Mesodermal cell (in vitro differentiated cells): ENCODE measurements at regions not wholly inside any gene's neighbourhood (a gene's known extent, or its start where the extent isn't known, plus 50 kb on each side); places are given as distances from the start of the nearest gene placed in this dataset.
"Not testable (repeated sequence)": the region's sequence is repeated elsewhere in the genome, so short reads cannot be mapped to it uniquely, and the experiment has no call there.

Source experiments
- H3K27ac ChIP-seq: 2 replicates; pipeline ENCODE4 v1.7.0; 2013; ENCODE audit warnings: mild to moderate bottlenecking, low read depth, low read length, moderate library complexity; ENCODE audit not compliant: severe bottlenecking
- H3K36me3 ChIP-seq: 2 replicates; pipeline ENCODE4 v1.7.1; 2013; ENCODE audit warnings: mild to moderate bottlenecking, low read length, moderate library complexity; ENCODE audit not compliant: control insufficient read depth, insufficient read depth
- H3K4me1 ChIP-seq: one replicate; pipeline ENCODE4 v1.7.1; 2013; ENCODE audit warnings: mild to moderate bottlenecking, low read length; ENCODE audit not compliant: insufficient read depth, control insufficient read depth, poor library complexity, severe bottlenecking
- H3K4me3 ChIP-seq: 2 replicates; pipeline ENCODE4 v1.7.0; 2013; ENCODE audit warnings: low read length, control low read depth, mild to moderate bottlenecking; ENCODE audit not compliant: insufficient read depth, poor library complexity, severe bottlenecking; ENCODE audit errors: extremely low read depth
- H3K9me3 ChIP-seq: 2 replicates; pipeline ENCODE4 v1.7.1; 2013; ENCODE audit warnings: mild to moderate bottlenecking, low read length, moderate library complexity; ENCODE audit not compliant: control insufficient read depth
- WGBS, 2 experiments: methylation state at CpG; one replicate each; pipeline ENCODE4 v1.1.5; 2013; ENCODE audit warnings: missing lambda C conversion rate in 2 of 2; ENCODE audit not compliant: insufficient coverage in 2 of 2; 5-methylcytosine and 5-hydroxymethylcytosine counted together

DNA sequence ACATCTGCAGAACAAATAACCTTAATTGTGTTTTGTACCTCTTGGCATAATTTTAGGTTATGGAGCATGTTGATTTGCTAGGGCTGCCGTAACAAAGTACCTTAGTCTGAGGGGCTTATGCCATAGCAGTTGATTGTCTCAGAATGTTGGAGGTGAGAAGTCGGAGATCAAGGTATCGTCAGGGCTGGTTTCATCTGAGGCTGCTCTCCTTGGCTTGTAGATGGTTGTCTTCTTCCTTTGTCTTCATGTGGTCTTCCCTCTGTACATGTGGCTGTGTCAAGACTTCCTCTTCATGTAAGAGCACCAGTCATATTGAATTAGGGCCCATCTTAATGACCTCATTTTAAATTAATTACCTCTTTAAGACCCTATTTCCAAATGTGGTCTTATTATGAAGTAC lies 64.4 kb upstream of the PTHLH start:
- H3K4me3 ChIP-seq: no peak overlapping the region
- H3K27ac ChIP-seq: no peak overlapping the region
- 91 to 100% methylated on average over 3 of the region's 3 CpGs for WGBS, 2 experiments
- no peaks in the 10 kb centered on the region for H3K9me3 ChIP-seq
- H3K4me1 ChIP-seq: peaks cover 10% of the 10 kb centered on the region
- no peaks in the 10 kb centered on the region for H3K36me3 ChIP-seq

DNA sequence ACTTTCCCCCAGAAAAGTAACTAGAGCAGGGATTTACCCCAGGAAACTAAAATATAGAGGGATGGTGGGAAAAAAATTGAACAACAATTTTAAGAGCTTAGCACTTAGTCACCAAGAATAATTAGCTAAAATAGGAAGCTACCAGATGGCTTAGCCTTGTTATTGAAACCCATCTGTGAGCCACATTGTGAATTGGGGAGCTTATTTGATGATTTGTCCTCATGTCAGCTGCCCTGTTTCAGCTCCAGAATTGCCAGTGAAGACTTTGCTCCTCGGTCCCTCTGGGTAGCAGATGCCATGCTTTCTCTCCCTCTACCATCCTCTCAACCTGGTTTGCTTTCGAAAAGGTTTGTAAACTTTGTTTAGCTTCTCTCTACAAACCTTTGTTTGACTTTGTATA lies 67.7 kb upstream of the PTHLH start:
- Histone ChIP-seq H3K4me3 (no peak overlapping the region), H3K27ac (no peak overlapping the region), H3K9me3 (no peaks in the 10 kb centered on the region), H3K4me1 (no peaks in the 10 kb centered on the region), H3K36me3 (no peaks in the 10 kb centered on the region)
- WGBS, 2 experiments: 89 to 100% methylated on average over 1 of the region's 2 CpGs

DNA sequence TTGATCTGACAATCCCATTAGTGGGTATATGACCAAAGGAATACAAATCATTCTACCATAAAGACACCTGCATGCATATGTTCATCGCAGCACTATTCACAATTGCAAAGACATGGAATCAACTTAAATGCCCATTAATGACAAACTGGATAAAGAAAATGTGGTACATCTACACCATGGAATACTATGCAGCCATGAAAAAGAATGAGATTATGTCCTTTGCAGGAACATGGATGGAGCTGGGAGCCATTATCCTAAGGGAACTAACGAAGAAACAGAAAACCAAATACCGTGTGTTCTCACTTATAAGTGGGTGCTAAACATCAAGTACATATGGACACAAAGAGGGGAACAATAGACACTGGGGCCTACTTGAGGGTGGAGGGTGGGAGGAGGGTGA lies 74.1 kb upstream of the PTHLH start:
- WGBS, 2 experiments: 90 to 100% methylated on average over 1 to 2 of the region's 3 CpGs
- not testable (repeated sequence) for H3K36me3 ChIP-seq, H3K9me3 ChIP-seq, H3K4me3 ChIP-seq, H3K4me1 ChIP-seq, H3K27ac ChIP-seq

DNA sequence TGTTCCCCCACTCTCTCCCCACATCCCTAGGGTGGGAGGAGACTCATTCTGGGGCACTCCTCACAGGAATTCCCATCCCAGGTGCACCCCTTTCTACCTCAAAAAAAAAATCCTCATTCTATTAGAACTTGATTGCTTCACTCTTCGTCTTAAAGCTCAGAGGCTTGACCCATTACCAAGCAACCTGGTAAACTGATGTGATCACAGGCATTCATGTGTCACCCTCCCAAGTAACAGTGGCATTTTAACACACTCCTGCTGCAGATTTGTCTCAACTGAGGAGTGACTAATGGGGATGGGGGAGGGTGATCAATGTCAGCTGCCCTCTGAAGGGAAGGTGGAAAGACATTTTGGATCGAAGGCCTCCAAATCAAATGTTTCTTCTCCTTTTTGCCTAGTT lies 78.1 kb upstream of the PTHLH start:
- Histone ChIP-seq H3K27ac (no peak overlapping the region), H3K4me3 (no peak overlapping the region), H3K4me1 (no peaks in the 10 kb centered on the region), H3K36me3 (no peaks in the 10 kb centered on the region), H3K9me3 (peaks cover 3% of the 10 kb centered on the region)
- 86 to 100% methylated on average over 1 of the region's 2 CpGs for WGBS, 2 experiments

DNA sequence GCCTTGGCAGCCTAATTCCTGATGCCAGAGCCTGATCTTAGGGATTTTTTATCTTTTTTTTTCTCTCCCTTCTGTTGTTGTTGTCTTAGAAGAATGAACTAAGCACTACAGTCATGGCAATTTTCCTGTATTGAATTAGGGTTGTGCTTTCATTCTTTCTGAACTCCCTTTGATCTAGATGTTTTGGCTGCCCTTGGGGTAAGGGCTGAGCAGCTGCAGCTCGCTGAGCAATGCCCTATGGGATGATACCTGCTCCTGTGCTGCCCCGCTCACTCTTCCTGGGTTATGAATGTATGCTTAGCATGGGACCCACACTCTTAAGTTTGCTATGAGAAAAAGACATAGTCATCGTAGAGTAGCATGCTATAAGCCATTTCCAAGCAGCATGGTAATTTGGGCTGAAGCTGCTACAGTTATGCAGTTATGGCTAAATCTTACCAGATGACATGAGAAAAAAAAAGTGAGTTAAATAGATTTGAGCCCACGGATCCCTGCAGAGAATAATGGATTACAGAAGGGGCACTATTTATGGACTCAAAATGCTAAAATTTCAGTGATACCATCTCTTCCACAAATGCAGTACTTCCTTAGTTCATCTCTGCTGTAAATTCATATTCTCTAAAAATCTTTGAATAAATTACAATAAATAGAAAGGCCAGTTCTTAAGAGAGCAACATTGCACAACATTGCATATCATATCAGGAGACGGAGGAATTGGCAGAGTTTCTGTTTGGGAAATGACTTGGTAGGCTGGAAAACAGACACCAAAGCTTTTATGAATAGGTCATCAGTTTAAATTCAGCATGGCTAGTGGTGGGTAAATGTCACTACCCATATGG lies 79.2 kb upstream of the PTHLH start:
- no peaks in the 10 kb centered on the region for H3K9me3 ChIP-seq
- H3K27ac ChIP-seq: no peak overlapping the region
- no peak overlapping the region for H3K4me3 ChIP-seq
- H3K4me1 ChIP-seq: no peaks in the 10 kb centered on the region
- no peaks in the 10 kb centered on the region for H3K36me3 ChIP-seq
- WGBS, 2 experiments: 92 to 100% methylated on average over 2 to 3 of the region's 5 CpGs

DNA sequence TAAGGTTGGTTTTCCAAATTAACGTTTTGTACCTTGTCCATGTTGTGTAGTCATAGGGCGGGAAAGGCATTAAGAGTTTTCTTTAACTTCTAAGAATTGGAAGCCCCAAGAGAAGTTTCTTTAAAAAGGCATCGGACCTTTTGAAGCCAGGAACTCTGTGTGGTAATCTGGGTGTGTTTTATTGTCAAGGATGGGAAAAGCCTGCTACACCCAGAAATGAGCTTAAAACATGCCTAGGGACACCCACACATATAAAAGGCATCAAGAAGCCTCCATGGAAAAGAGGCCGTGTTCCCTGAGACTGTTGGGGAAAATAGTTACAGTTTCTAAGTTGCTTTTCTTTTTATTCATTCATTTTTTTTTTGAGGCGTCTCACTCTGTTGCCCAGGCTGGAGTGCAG lies 81.0 kb upstream of the PTHLH start:
- no peaks in the 10 kb centered on the region for H3K4me1 ChIP-seq
- H3K27ac ChIP-seq: no peak overlapping the region
- no peaks in the 10 kb centered on the region for H3K9me3 ChIP-seq
- H3K4me3 ChIP-seq: no peak overlapping the region
- H3K36me3 ChIP-seq: no peaks in the 10 kb centered on the region
- 84 to 91% methylated on average over 3 to 4 of the region's 5 CpGs for WGBS, 2 experiments

DNA sequence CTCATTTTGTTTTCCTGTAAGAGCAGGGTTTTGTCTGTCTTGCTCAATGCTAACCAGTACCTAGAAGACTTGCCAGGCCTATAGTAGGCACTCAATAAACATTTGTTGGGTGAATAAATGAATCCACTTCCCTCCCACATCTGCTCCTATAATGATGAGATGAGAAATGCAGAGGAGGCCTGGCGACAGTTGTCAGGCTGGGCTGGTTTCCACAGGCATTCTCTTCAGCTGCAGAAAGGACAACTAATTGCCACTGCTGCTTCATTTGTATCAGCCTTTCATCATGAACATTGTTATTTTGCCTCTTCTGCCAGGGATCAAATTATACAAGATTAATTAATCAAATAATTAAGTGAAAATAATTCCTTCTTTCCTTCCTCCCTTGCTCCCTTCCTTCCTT lies 82.0 kb upstream of the PTHLH start:
- no peaks in the 10 kb centered on the region for H3K36me3 ChIP-seq
- H3K4me1 ChIP-seq: no peaks in the 10 kb centered on the region
- H3K9me3 ChIP-seq: no peaks in the 10 kb centered on the region
- H3K27ac ChIP-seq: no peak overlapping the region
- WGBS, 2 experiments: no CpG with 5 or more reads among the region's 1 CpG
- H3K4me3 ChIP-seq: no peak overlapping the region

DNA sequence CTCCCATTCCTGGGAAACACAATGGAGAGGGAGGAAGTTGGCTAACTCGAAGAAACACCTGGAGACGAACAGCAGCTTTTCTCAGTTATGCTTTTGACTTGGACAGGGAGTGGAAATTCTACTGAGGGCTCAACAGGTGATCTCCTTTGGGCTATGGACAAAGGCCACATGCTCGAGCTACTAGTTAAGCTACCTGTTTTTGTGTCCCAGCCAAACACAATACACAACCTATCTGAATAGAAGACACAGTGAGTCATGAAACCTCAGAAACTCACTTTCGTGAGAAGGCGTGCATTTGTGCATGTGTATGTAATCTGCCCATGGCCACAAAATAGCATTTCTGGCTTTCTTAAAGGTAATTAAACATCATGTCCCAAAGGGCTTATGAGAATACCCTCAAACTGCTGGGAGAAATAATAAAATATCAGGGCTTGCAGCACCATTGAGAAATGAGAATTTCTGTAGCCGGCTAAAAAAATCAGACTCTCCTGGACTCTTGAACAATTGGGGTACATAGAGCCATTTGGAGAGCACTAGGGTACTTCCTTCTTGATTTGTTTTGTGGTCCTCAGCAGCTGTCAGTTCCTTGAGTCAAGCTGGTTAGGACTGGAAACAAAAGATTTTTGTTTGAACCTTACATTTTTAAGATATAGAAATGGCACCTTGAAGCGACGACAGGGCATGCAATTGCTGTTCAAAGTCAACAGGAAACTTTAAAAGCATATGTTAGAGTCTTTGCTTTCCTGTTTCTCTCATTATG lies 85.5 kb upstream of the PTHLH start:
- Histone ChIP-seq H3K9me3 (no peaks in the 10 kb centered on the region), H3K4me3 (no peak overlapping the region), H3K27ac (no peak overlapping the region), H3K36me3 (no peaks in the 10 kb centered on the region), H3K4me1 (no peaks in the 10 kb centered on the region)
- 89 to 96% methylated on average over 5 to 8 of the region's 8 CpGs for WGBS, 2 experiments

DNA sequence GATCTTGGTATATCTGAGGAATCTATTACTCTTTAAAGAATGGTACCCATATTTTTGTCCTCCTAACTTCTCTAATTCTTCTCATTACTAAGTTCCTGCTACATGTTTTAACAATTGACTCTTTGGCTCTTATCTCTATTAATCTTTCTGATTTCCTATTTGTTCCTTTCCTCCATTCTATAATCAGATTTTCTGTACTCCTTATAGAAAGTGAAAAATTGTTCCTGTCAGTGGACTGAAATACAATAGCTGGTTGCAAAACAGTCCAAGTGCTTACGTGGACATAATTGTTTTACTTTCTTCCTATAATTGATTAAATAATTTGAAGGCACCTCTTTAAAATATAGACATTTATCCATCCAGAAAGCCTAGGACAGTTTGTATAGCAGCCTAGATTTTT lies 86.7 kb upstream of the PTHLH start:
- Histone ChIP-seq H3K9me3 (no peaks in the 10 kb centered on the region), H3K4me1 (no peaks in the 10 kb centered on the region), H3K4me3 (no peak overlapping the region), H3K36me3 (no peaks in the 10 kb centered on the region), H3K27ac (no peak overlapping the region)
- WGBS, 2 experiments: no CpG with 5 or more reads among the region's 1 CpG

DNA sequence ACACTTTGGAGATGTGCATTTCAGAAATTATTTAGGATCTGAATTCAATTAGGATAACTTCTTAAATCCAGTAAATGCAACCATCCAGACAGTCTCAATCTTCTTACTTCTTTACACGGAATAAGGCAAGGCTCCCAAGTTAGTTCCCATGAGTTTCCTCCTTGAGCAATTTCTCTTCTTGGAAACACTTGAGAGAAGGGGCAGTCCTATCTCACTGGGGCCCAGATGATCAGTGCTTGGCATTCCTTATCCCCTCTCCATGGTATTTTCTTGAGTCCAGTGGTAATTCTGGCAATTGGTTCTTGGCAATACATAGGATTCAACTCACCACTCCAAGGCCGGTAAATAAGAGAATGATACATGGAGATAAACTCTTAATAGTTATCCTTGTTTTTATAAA lies 87.1 kb upstream of the PTHLH start:
- no peaks in the 10 kb centered on the region for H3K9me3 ChIP-seq
- whole genome bisulfite sequencing, 2 experiments: 93 to 100% methylated on average over 1 of the region's 2 CpGs
- no peaks in the 10 kb centered on the region for H3K36me3 ChIP-seq
- H3K4me1 ChIP-seq: no peaks in the 10 kb centered on the region
- H3K27ac ChIP-seq: no peak overlapping the region
- H3K4me3 ChIP-seq: no peak overlapping the region

DNA sequence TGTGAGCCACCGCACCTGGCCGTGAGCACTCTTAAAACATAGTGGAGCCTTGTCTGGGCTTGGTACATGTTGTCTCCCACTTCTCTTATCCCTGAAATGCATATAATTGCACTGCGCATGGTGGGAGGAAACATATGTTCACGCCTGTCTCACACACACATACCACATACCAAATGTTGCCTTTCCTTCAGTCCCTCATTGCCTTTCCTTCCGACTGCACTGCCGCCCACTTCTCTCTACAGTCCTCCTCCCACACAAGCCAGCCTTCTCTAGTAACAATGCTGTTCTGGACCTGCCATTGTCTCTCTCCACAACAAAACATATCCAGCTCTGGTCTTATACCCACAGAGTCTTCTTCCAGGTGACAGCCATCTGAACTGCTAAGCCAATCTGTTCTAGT lies 88.3 kb upstream of the PTHLH start:
- Histone ChIP-seq H3K27ac (no peak overlapping the region), H3K36me3 (no peaks in the 10 kb centered on the region), H3K4me1 (no peaks in the 10 kb centered on the region), H3K9me3 (no peaks in the 10 kb centered on the region), H3K4me3 (no peak overlapping the region)
- WGBS, 2 experiments: 92 to 94% methylated on average over 6 of the region's 6 CpGs
